IPS-NIHi11 (cell line): ENCODE measurements at regions not wholly inside any gene's neighbourhood (a gene's known extent, or its start where the extent isn't known, plus 50 kb on each side); places are given as distances from the start of the nearest gene placed in this dataset.
"Not testable (repeated sequence)": the region's sequence is repeated elsewhere in the genome, so short reads cannot be mapped to it uniquely, and the experiment has no call there.

ENCODE experiments used
- DNase-seq: peaks from one replicate; pipeline ENCODE4 v3.0.0; 2012; ENCODE audit warnings: mixed read lengths, low spot score

GRCh38 chr3:106399761-106400160 lies 530.9 kb upstream of the CBLB start:
- DNase-seq, result no peak

GRCh38 chr3:106401666-106402490 lies 533.1 kb upstream of the CBLB start:
- no peak for DNase-seq

- no peak for DNase-seq
Measured at GRCh38 chr3:106403371-106404145, 534.7 kb upstream of the CBLB start.

GRCh38 chr3:106413683-106414082 lies 544.9 kb upstream of the CBLB start:
- DNase-seq, result no peak

- no peak for DNase-seq
Measured at GRCh38 chr3:106420628-106421027, 551.8 kb upstream of the CBLB start.

GRCh38 chr3:106421426-106421825 lies 552.6 kb upstream of the CBLB start:
- DNase-seq, result no peak

GRCh38 chr3:106421909-106422308 lies 553.1 kb upstream of the CBLB start:
- no peak for DNase-seq

- no peak for DNase-seq
Measured at GRCh38 chr3:106423321-106424225, 554.8 kb upstream of the CBLB start.

GRCh38 chr3:106425026-106425425 lies 556.2 kb upstream of the CBLB start:
- no peak for DNase-seq

GRCh38 chr3:106425916-106426315 lies 557.1 kb upstream of the CBLB start:
- DNase-seq, result no peak

GRCh38 chr3:106428565-106428994 lies 559.8 kb upstream of the CBLB start:
- DNase-seq, result peak; percentile 33

GRCh38 chr3:106431721-106432120 lies 562.9 kb upstream of the CBLB start:
- DNase-seq, result no peak

- DNase-seq, result no peak
Measured at GRCh38 chr3:106435899-106436453, 567.2 kb upstream of the CBLB start.

GRCh38 chr3:106438887-106439286 lies 570.1 kb upstream of the CBLB start:
- no peak for DNase-seq

- DNase-seq, result no peak
Measured at GRCh38 chr3:106440672-106441071, 571.9 kb upstream of the CBLB start.

GRCh38 chr3:106446271-106446670 lies 577.5 kb upstream of the CBLB start:
- no peak for DNase-seq

GRCh38 chr3:106447723-106448301 lies 579.0 kb upstream of the CBLB start:
- no peak for DNase-seq

- not testable (repeated sequence) for DNase-seq
Measured at GRCh38 chr3:106448372-106448966, 579.7 kb upstream of the CBLB start.

- DNase-seq, result no peak
Measured at GRCh38 chr3:106452096-106452495, 583.3 kb upstream of the CBLB start.

GRCh38 chr3:106454497-106454896 lies 585.7 kb upstream of the CBLB start:
- no peak for DNase-seq
